ENCODE measurements at regions not wholly inside any gene's neighbourhood (a gene's known extent, or its start where the extent isn't known, plus 50 kb on each side); places are given as distances from the start of the nearest gene placed in this dataset.

GRCh38 chr10:123445261-123445775 lies 220.8 kb upstream of the GPR26 start:
- no peaks in the 10 kb centered on the region for H3K4me1 ChIP-seq
- no peak for DNase-seq
- intact Hi-C loops (cut with DNase I), result no loop called here
- H3K9me3 ChIP-seq, result no peaks in the 10 kb centered on the region
- no peaks in the 10 kb centered on the region for H3K36me3 ChIP-seq
- no peak overlapping the region for H3K4me3 ChIP-seq
- TF ChIP-seq CTCF (IDR thresholded peaks at IDR 0.05) (no peak), POLR2A (IDR thresholded peaks at IDR 0.05) (no peak)
- 83 to 85% (median 84%) methylated on average over 6 to 8 of the region's 8 CpGs for WGBS, 4 donors
- H3K27ac ChIP-seq, result no peak overlapping the region
- no peak for ATAC-seq
- H3K27me3 ChIP-seq, result peaks cover 0 to 4% (median 0%) of the 10 kb centered on the region in 9 donors

GRCh38 chr10:123446449-123447156 lies 219.6 kb upstream of the GPR26 start:
- DNase-seq, result peak in 1 of 5 donors; percentile 23
- H3K4me1 ChIP-seq, result no peaks in the 10 kb centered on the region
- no peaks in the 10 kb centered on the region for H3K36me3 ChIP-seq
- intact Hi-C loops (cut with DNase I), result no loop called here
- TF ChIP-seq POLR2A (IDR thresholded peaks at IDR 0.05), result no peak
- no peak for TF ChIP-seq CTCF (IDR thresholded peaks at IDR 0.05)
- 63 to 67% (median 64%) methylated on average over 9 to 10 of the region's 10 CpGs for WGBS, 4 donors
- no peaks in the 10 kb centered on the region for H3K9me3 ChIP-seq
- peak in 2 of 4 donors; percentile 30 to 39 for ATAC-seq
- no peak overlapping the region for H3K27ac ChIP-seq
- H3K4me3 ChIP-seq, result no peak overlapping the region
- peaks cover 0 to 4% (median 0%) of the 10 kb centered on the region in 9 donors for H3K27me3 ChIP-seq

- Histone ChIP-seq H3K36me3 (no peaks in the 10 kb centered on the region), H3K4me1 (no peaks in the 10 kb centered on the region), H3K4me3 (no peak overlapping the region), H3K9me3 (no peaks in the 10 kb centered on the region), H3K27ac (no peak overlapping the region), H3K27me3 (peaks cover 0 to 4% (median 0%) of the 10 kb centered on the region in 9 donors)
- intact Hi-C loops (cut with DNase I), result no loop called here
- DNase-seq (no peak), ATAC-seq (no peak)
- no peak for TF ChIP-seq CTCF (IDR thresholded peaks at IDR 0.05)
- TF ChIP-seq POLR2A (IDR thresholded peaks at IDR 0.05), result no peak
- 74 to 83% (median 77%) methylated on average over 7 of the region's 7 CpGs for WGBS, 4 donors
Observed at GRCh38 chr10:123449234-123449962, 216.8 kb upstream of the GPR26 start.

- intact Hi-C loops (cut with DNase I), result no loop called here
- H3K36me3 ChIP-seq, result no peaks in the 10 kb centered on the region
- DNase-seq (no peak), ATAC-seq (no peak)
- H3K27me3 ChIP-seq, result peaks cover 0 to 4% (median 0%) of the 10 kb centered on the region in 9 donors
- no peak overlapping the region for H3K4me3 ChIP-seq
- no peaks in the 10 kb centered on the region for H3K9me3 ChIP-seq
- H3K27ac ChIP-seq, result no peak overlapping the region
- TF ChIP-seq CTCF (IDR thresholded peaks at IDR 0.05) (no peak), POLR2A (IDR thresholded peaks at IDR 0.05) (no peak)
- WGBS, 4 donors, result 68 to 74% (median 70%) methylated on average over 14 of the region's 14 CpGs
- no peaks in the 10 kb centered on the region for H3K4me1 ChIP-seq
Observed at GRCh38 chr10:123450956-123451605, 215.1 kb upstream of the GPR26 start.
